ENCODE measurements at regions not wholly inside any gene's neighbourhood (a gene's known extent, or its start where the extent isn't known, plus 50 kb on each side); places are given as distances from the start of the nearest gene placed in this dataset.

GRCh38 chr6:141095308-141095707 is 1037.4 kb upstream of the GJE1 start:
- no peak for TF ChIP-seq CTCF (conservative IDR thresholded peaks at IDR 0.05)
- no peak for TF ChIP-seq EZH2 (IDR thresholded peaks at IDR 0.05; ENCODE audit: low read depth)

Data from PC-9 (cell line).